GM18502 (cell line): ENCODE measurements at regions not wholly inside any gene's neighbourhood (a gene's known extent, or its start where the extent isn't known, plus 50 kb on each side); places are given as distances from the start of the nearest gene placed in this dataset.

Experiments used
- ATAC-seq: cut with Tn5 transposase; IDR thresholded peaks from one replicate; pipeline ENCODE4 v1.9.1; 2021; ENCODE audit warnings: mild to moderate bottlenecking; ENCODE audit not compliant: unreplicated experiment, poor library complexity

- no peak for ATAC-seq
Observed at GRCh38 chr13:44088411-44088810, 208.7 kb downstream of the LACC1 start.

- ATAC-seq, result no peak
Observed at GRCh38 chr13:44088991-44089413, 209.3 kb downstream of the LACC1 start.

- no peak for ATAC-seq
Observed at GRCh38 chr13:44089452-44089851, 209.7 kb downstream of the LACC1 start.

GRCh38 chr13:44092078-44092970 is 212.6 kb downstream of the LACC1 start:
- no peak for ATAC-seq

- no peak for ATAC-seq
Observed at GRCh38 chr13:44093607-44094564, 214.2 kb downstream of the LACC1 start.

- ATAC-seq, result no peak
Observed at GRCh38 chr13:44096901-44097300, 217.2 kb downstream of the LACC1 start.

GRCh38 chr13:44098559-44098958 is 218.9 kb downstream of the LACC1 start:
- no peak for ATAC-seq

GRCh38 chr13:44101347-44102083 is 221.8 kb downstream of the LACC1 start:
- ATAC-seq, result no peak

- ATAC-seq, result no peak
Observed at GRCh38 chr13:44103429-44104196, 223.9 kb downstream of the LACC1 start.

- no peak for ATAC-seq
Observed at GRCh38 chr13:44104197-44104490, 224.4 kb downstream of the LACC1 start.

GRCh38 chr13:44104969-44105368 is 225.3 kb downstream of the LACC1 start:
- ATAC-seq, result no peak

GRCh38 chr13:44106266-44107152 is 226.8 kb downstream of the LACC1 start:
- ATAC-seq, result no peak

GRCh38 chr13:44107357-44108121 is 227.8 kb downstream of the LACC1 start:
- ATAC-seq, result no peak

GRCh38 chr13:44108331-44108858 is 228.7 kb downstream of the LACC1 start:
- ATAC-seq, result no peak

- ATAC-seq, result no peak
Observed at GRCh38 chr13:44110091-44110621, 230.5 kb downstream of the LACC1 start.

GRCh38 chr13:44111701-44112100 is 232.0 kb downstream of the LACC1 start:
- ATAC-seq, result no peak

- ATAC-seq, result no peak
Observed at GRCh38 chr13:44112700-44113329, 233.1 kb downstream of the LACC1 start.
